T-helper 2 cell treated with Interferon-gamma antibody and Interleukin-4, amounts not matched to agents 100 ng/mL and 5 ng/mL, for 36 hours (primary cell): ENCODE measurements at regions not wholly inside any gene's neighbourhood (a gene's known extent, or its start where the extent isn't known, plus 50 kb on each side); places are given as distances from the start of the nearest gene placed in this dataset.
"Not testable (repeated sequence)": the region's sequence is repeated elsewhere in the genome, so short reads cannot be mapped to it uniquely, and the experiment has no call there.

Experiments used
- intact Hi-C: fragments of 100-400 bp; cut with micrococcal nuclease; formaldehyde crosslinking; loops from one replicate; pipeline ENCODE4 v1.15.1; 2023

DNA sequence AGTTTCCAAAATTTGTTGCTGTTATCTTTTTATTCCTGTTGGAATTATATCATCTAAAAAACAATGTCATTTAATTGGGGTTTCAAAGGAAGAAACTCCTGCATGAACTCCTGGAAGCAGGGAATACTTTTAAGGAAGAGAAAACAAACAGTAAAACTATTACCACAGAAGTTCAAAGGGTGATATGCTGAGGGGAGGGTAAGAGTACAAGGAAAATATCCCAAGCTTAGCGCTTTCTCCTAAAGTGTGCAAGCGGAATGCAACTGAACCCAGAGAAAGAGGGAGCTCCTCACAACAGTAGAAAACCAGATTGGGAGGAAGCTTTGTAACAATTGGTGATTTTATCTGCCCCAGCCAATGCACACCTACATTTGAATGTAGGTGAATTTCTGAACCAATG is 175.1 kb downstream of the NUFIP1 start:
- intact Hi-C loops = no loop called here

- intact Hi-C loops = no loop called here
Measured at GRCh38 chr13:44812818-44813217, 176.5 kb downstream of the NUFIP1 start.

DNA sequence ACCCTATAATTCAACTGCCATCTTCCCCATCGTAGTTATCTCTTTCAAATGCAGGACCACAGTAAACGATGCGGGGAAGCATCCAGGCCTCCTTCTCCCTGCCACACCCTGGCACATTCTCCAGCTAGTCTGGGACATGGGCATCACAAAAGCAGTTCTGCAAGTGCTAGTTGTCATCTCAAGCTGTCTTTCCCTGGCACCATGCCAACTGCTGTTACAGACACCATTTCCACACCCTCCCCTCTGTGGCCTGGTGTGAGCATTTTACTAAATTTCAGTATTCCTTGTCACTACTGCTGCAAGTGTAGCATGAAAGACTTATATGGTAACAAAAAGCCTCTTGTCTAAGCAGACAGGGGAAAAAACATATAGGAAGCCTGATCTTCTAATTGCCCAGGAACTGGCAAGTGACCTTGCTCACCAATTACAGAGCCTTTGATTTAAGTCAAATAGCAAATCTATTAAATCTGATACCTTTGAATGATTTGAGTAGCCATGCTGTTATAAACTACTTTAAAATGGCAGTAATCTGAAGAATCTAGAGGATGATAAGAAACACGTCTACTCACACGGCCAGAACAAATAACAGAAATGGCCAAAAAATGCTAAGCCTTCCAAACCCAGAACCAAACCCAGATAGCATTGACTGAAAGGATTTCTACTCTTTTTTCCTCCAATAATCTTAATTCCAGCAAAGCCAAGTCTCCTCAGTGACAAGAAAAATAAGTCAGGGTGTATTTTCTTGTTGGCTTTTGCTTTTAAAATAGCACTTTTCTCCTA is 179.0 kb downstream of the NUFIP1 start:
- intact Hi-C loops = no loop called here

DNA sequence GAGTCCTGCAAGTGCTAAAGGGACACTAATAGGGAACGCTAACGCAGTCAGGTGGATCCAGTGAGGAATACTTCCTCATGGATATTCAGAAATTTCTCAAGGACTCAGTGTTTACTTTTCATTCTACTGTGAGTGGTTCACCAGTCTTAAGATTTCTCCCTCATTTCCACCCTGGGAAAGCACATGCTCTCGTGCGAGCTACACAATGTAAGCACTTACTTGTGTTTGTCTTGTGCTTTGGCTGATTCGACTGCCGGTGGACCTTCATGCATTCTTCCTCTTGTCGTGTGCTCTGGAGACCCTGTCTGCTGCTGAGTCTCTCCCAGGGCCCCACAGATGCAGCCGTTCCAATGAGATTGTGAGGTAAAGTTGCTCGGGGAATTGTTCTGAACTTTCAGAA is 180.1 kb downstream of the NUFIP1 start:
- intact Hi-C loops = no loop called here

DNA sequence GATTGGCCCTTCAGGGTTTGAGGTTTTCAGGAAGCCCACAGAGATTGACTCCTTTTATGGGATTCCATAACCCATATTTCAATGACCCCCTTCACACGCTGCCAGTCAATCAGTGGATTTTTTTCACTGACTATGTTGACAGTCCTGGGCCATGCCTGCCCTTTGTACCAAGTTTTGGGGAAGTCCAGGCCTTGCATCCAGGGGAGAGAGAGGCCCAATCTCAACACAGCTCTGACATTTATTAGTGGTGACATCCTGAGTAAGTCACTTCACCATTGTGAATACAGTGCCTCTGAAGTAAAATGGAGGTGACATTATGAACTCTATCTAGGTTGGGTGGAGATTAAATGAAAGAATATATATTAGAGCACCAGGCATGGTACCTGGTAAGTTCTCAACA is 181.1 kb downstream of the NUFIP1 start:
- intact Hi-C loops = no loop called here

DNA sequence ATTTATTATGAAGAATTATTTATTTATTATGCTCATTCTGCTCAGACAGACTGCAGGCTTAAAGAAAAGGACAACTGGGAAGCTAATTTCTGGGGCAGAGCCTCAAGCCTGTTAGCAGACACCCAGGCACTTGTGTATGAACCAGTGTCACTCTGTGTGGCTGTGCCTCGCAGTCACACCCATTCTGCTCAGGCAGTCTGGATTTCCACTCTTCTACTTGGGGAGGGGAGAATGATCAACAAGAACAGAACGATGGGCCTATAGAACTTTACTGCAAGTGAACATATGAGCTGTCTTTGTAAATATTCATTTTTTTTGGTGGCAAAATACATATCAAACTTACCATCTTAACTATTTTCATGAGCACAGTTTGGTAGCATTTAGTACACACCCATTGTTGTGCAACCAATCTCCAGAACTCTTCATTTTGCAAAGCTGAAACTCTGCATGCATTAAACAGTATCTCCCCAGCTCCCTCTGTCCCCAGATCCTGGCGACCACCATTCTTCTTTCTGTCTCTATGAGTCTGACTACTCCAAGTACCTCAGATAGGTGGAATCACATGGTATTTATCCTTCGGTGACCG is 181.7 kb downstream of the NUFIP1 start:
- intact Hi-C loops = no loop called here

- intact Hi-C loops = no loop called here
Measured at GRCh38 chr13:44806826-44807225, 182.4 kb downstream of the NUFIP1 start.

DNA sequence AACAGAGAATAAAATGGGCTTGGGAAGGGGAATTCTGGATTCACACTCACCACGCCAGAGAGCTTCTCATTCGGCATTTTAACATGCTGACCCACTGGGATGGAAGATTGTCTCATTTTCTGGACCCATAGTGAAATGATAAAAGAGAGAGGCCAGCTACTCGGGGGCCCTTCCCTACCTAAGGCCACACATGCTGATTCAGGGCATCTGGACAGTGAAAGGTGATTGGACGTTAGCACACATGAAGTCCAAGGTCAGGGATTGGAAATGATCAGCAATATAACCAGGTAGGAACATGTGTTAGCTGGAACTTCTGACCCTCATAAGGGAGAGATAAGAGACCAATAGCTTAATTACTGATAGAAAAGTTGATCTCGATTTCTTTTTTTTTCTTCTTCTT is 183.7 kb downstream of the NUFIP1 start:
- intact Hi-C loops = no loop called here

DNA sequence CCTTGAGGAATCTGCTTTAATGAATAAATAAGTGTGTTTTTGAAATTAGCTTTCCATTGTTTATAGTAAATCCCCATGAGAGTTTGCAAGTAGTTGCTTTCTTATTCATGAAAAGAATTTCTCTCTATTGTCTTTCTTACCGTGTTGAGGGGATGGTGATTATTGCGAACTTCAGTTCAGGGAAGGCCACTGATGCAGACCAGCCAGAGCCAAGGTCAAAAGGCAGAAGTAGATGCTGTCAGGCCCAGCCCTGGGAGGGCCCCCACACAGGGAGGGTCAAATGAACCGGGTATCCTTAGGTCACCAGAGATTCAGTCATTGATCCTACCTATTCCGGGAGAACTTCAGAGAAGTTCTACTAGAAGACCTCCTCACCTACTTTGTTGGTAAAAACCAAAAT is 185.9 kb downstream of the NUFIP1 start:
- intact Hi-C loops = no loop called here

DNA sequence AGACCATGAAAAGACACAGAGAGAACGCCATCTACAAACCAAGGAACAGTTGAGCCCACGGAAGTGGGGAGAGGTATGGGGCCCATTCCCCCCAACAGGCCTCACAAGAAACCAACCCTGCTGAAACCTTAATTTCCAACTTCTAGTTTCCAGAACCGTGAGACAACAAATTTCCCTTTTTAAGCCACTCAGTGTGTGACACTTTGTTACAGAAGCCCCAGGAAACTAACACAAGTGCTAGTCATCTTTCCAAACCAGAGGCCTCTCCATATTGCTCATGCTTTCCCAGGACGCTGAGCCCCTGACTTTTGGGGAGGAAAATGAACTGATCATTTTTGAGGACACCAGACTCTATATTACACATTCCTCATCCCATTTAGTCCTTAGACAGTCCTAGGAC is 186.8 kb downstream of the NUFIP1 start:
- intact Hi-C loops = no loop called here

- intact Hi-C loops = no loop called here
Measured at GRCh38 chr13:44801990-44802389, 187.3 kb downstream of the NUFIP1 start.

DNA sequence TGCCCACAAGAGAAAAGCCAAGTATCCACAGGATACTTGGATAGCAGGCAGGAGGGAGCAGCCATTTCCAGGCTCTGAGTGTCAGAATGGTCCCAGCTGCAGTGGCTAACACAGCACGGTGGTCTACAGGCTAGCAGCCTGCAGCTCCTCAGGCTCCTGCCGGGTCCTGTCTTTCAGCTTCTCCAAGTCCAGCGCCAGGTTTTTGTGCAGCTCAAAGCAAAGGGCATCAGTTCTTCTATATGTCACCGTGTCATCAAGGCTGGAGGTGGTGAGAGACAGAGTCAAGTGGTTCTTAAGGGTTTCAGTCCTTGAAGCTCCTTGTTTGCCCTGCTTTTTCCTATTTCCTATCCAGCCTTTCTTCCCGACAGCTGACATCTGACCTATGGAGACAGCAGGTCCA is 188.6 kb downstream of the NUFIP1 start:
- intact Hi-C loops = no loop called here

DNA sequence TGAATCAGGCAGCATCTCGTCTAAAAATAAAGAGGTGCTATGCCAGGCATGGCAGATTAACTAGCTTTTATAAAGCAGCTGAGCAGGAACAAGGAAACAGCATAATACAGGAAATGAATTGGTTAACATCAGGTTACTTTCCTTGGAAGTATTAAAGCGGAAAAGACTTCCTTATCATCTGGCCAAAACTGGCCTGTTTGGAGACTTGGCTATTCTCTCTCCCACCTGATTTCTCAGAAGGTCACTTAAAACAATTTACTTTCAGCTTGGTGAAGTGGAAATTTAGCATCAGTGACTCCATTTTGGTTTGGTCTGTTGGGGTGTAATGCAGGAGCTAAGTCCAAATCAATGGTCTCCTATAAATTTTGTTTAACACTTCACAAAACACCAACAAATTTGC is 191.6 kb downstream of the NUFIP1 start:
- intact Hi-C loops = no loop called here

GRCh38 chr13:44796597-44797490 is 192.4 kb downstream of the NUFIP1 start:
- intact Hi-C loops = no loop called here

GRCh38 chr13:44796039-44796438 is 193.2 kb downstream of the NUFIP1 start:
- intact Hi-C loops = not testable (repeated sequence)

DNA sequence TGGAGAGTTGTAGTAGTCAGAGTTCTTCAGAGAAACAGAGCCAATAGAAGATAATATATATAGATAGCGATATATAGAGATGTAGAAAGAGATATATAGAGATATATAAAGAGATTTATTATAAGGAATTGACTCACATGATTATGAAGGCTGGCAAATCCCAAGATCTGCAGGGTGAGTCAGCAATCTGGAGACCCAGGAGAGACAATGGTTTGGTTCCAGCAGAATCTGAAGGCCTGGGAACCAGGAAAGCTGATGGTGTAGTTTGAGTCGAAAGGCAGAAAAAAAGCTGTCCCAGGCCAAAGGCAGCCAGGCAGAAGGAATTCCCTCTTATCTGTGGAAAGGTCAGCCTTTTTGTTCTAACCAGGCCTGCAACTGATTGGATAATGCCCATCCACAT is 194.1 kb downstream of the NUFIP1 start:
- intact Hi-C loops = no loop called here

GRCh38 chr13:44792096-44792495 is 197.2 kb downstream of the NUFIP1 start:
- intact Hi-C loops = no loop called here

- intact Hi-C loops = no loop called here
Measured at GRCh38 chr13:44790289-44790688, 199.0 kb downstream of the NUFIP1 start.

GRCh38 chr13:44787617-44788016 is 201.7 kb downstream of the NUFIP1 start:
- intact Hi-C loops = no loop called here

GRCh38 chr13:44786756-44787155 is 202.5 kb downstream of the NUFIP1 start:
- intact Hi-C loops = no loop called here

GRCh38 chr13:44785401-44785800 is 203.9 kb downstream of the NUFIP1 start:
- intact Hi-C loops = no loop called here

GRCh38 chr13:44784708-44785080 is 204.6 kb downstream of the NUFIP1 start:
- intact Hi-C loops = no loop called here
